NCI-H2081 (cell line): ENCODE measurements at regions not wholly inside any gene's neighbourhood (a gene's known extent, or its start where the extent isn't known, plus 50 kb on each side); places are given as distances from the start of the nearest gene placed in this dataset.
"Not testable (repeated sequence)": the region's sequence is repeated elsewhere in the genome, so short reads cannot be mapped to it uniquely, and the experiment has no call there.

ENCODE experiments used
- DNase-seq, 2 experiments: peaks; one replicate each; lab custom pipeline; 2025; lab: John Stamatoyannopoulos, UW

DNA sequence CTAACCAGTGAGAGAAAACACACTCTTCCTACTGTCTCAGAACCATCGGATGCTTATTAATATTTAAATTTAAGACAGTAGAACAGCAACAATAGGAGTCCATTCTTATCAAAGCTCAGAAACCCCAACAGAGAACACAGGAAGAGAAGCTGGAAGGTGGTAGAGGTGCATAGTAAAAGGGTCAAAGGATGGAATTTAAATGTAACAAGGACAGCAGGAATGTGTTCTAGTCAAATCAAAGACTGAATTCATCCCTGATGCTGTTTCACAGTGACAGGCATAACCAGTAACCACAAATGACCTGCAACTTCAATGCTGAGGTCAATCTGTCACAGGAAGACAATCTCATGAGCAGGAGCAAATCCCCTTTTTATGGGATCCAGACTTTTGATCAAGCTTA, 1259.7 kb downstream of the XPNPEP1 start:
- no peak for DNase-seq

- no peak for DNase-seq
Observed at GRCh38 chr10:108662975-108663374, 1260.3 kb downstream of the XPNPEP1 start.

GRCh38 chr10:108655057-108655456, 1268.3 kb downstream of the XPNPEP1 start:
- no peak for DNase-seq

DNA sequence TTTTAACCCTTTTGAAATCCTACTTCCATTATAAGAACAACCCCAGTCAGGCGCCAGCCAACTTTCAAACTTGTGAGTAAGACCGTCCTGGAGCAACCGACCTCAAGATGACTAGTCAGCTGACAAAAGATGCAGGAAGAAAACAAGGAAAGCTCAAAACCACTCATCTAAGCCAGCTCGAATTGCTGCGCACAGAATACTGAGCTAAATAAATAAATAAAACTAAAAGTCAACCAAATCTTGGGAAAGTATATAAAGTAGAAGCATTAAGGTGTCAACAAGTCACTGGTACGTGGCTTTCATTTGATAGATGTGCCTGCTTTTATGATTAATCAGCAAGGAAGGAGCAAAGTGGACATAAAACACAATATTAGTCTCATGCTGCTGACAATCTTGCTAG, 1269.8 kb downstream of the XPNPEP1 start:
- DNase-seq, result no peak

DNA sequence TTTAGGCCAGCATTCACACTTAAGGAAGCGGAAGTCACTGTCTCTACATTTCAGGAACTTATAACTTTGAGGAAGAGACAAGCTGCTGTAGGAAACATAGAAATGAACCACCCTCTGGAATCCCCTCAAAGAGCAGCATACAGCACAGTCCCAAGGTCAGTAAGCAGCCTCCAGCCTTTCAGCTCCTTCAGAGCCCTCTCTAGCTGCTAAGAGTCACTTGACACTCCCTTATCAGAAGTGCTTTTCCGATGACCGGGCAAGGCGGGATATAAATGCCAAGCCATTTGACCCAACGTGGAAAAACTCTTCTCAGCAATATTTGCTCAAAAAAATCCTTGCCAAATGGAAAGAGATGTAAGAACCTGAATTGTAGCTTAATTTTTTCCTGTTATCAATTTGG, 1284.3 kb downstream of the XPNPEP1 start:
- DNase-seq, result no peak

GRCh38 chr10:108638225-108638624, 1285.1 kb downstream of the XPNPEP1 start:
- DNase-seq, result no peak

DNA sequence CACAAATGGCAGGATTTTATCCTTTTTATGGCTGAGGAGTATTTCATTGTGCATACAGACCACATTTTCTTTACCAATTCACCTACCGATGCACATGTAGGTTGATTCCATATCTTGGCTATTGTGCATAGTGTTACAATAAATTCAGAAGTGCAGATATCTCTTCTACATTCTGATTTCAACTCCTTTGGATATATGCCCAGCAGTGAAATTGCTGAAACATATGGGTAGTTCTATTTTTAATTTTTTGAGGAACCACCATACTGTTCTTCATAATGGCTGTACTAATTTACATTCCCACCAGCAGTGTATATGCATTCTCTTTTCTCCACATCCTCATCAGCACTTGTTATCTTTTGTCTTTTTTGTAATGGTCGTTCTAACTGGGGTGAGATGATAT, 1290.3 kb downstream of the XPNPEP1 start:
- no peak for DNase-seq

GRCh38 chr10:108632144-108632543, 1291.2 kb downstream of the XPNPEP1 start:
- DNase-seq, result no peak

- no peak for DNase-seq
Observed at GRCh38 chr10:108631332-108631731, 1292.0 kb downstream of the XPNPEP1 start.

DNA sequence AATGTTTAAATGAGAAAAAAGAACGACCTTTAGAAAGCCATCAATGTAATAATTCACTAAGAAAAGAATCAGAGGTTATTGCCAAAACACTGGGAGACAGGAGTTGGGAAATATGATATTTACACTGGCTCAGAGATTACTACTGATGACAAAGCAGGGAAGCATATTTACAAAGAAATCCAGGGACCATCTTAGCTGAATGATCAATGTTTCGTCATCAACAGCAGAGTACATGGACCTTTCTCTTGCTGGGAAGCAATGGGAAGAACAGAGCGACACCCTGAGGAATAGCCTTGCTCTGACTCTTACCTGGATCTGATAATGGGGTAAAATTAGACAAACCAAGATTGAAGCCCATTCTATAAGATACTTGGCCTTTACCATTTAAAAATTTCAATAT, 1293.5 kb downstream of the XPNPEP1 start:
- DNase-seq, result no peak

DNA sequence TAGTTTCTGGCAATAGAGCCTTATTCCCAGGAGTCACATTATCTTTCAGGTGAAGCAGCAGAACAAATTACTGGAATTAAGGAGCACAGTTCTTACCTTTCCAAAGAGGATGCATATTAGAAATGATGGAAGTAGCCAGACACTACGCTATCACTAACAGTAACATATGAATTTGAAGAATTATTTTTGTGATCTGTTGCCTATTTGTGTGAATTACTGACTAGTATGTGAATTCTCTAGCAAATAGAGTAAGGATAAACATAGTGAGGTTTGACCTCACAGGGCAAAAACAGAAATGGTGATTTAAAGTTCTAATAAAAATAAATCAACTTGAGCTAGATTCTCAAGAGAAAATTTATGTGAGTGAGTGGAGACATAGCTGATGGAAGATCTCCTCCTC, 1299.3 kb downstream of the XPNPEP1 start:
- no peak for DNase-seq

GRCh38 chr10:108620821-108621534, 1302.3 kb downstream of the XPNPEP1 start:
- DNase-seq, result no peak

DNA sequence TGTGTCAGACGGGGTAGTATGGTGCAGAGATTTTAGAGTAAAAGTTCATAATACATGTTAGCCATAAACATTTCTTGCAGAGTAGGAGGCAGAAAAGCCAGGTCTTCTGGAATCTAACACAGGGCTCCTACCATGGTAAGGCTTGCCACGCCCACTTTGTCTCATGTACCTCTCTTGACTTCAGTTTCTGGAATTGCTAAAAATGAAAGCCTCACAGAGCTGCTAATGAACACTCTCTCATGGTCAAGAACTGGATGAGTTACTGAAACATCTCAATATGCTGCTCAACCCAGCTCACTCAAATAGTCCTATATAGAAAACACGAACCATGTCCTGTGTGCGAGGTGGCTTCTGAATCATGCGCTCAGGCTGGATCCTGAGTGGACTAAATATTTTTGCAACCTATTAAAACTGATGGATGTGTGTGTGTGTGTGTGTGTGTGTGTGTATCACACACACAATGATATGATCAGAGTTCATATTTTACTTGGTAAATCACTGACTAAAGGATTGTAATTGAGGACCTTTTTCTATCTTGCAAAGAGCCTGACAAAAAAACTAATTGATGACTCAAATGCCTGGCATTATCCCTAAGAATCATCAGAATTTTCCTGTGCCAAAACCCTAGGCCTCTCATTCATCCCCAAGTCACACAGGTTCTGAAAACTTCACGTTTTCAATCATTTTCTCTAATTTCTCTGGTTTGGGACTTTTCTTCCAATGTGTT, 1306.6 kb downstream of the XPNPEP1 start:
- no peak for DNase-seq

- DNase-seq, result no peak
Observed at GRCh38 chr10:108615576-108616320, 1307.6 kb downstream of the XPNPEP1 start.

- DNase-seq, result no peak
Observed at GRCh38 chr10:108612485-108612884, 1310.8 kb downstream of the XPNPEP1 start.

DNA sequence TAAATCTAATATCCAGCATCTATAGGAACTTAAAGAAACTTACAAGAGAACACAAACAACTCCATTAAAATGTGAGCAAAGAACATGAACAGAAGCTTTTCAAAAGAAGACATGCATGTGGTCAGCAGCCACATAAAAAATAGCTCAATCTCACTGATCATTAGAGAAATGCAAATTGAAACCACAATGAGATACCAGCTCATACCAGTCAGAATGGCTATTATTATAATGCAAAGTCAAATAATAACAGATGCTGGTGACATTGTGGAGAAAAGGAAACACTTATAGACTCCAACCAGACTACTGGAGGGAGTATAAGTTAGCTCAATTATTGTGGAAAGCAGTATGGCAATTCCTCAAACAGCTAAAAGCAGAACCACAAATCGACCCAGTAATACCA, 1314.5 kb downstream of the XPNPEP1 start:
- DNase-seq, result no peak

GRCh38 chr10:108601851-108602250, 1321.5 kb downstream of the XPNPEP1 start:
- no peak for DNase-seq

- DNase-seq, result not testable (repeated sequence)
Observed at GRCh38 chr10:108600511-108600910, 1322.8 kb downstream of the XPNPEP1 start.

DNA sequence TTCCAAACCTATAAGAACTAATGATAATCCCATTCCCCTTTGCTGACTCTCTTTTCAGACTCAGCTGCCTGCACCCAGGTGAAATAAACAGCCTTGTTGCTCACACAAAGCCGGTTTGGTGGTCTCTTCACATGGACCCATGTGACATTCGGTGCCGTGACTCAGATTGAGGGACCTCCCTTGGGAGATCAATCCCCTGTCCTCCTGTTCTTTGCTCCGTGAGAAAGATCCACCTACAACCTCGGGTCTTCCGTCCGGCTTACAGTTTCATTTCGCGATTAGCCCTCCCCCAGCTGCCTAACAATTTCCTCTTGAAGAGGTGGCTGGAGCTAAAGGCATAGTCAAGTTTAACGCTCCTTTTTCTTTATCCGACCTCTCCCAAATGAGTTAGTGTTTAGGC, 1324.0 kb downstream of the XPNPEP1 start:
- not testable (repeated sequence) for DNase-seq

GRCh38 chr10:108598831-108599230, 1324.5 kb downstream of the XPNPEP1 start:
- DNase-seq, result no peak

- DNase-seq, result no peak
Observed at GRCh38 chr10:108598320-108598695, 1325.0 kb downstream of the XPNPEP1 start.

DNA sequence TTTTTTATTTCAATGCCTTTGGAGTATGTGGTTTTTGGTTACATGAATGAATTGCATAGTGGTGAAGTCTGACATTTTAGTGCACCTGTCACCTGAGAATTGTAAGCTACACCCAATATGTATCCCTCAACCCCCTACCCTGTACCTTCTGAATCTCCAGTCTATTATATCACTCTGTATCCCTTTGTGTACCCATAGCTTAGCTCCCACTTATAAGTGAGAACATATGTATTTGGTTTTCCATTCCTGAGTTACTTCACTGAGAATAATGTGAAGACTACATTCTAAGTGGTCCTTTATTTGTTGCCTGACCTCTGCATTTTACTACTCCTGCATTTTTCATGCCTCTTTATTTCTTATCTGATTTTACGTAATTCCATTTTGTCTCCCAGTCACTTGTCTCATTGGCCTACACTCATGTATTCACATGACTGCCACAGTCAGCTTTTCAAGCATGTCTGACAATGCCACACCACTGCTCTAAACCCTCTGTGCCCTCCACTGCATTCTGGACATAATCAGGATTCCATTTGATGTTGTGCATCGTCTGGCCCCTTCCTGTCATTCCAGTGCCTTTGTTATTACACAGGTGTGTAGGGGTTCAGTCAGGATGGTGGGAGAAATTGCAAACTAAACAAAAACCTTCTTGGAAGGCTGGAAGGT, 1325.5 kb downstream of the XPNPEP1 start:
- DNase-seq, result no peak
